NCI-H460 (cell line): ENCODE measurements at regions not wholly inside any gene's neighbourhood (a gene's known extent, or its start where the extent isn't known, plus 50 kb on each side); places are given as distances from the start of the nearest gene placed in this dataset.

Source experiments
- DNase-seq: peaks from one replicate; pipeline ENCODE4 v3.0.0-alpha.2; 2016; ENCODE audit warnings: low read depth; ENCODE audit errors: extremely low read depth
- small RNA-seq, 2 experiments: library from RNA; depleted of rRNA; stranded (forward); fragments of <200 nt; gene quantifications; one replicate each; pipeline ENCODE3, GENCODE V24; 2014

DNA sequence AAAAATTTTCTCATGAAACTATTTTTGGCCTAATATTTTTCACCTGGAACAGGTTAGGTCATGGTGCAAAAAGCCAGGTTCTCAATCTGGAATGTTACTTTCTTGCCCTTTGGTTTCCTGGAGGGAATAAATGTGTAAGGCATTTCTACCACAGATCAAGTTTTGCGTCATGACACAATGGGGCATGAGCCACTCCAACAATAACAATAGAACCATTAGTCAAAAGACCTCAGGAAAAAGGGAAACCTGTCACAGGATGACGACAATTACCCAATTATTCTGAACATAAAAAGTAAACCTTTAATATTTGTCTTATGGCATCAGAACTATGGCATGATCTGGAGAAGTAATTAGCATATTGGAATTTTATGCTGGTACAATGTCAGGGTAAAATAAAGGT is 88.2 kb upstream of the HNRNPA3 start:
- DNase-seq = no peak

DNA sequence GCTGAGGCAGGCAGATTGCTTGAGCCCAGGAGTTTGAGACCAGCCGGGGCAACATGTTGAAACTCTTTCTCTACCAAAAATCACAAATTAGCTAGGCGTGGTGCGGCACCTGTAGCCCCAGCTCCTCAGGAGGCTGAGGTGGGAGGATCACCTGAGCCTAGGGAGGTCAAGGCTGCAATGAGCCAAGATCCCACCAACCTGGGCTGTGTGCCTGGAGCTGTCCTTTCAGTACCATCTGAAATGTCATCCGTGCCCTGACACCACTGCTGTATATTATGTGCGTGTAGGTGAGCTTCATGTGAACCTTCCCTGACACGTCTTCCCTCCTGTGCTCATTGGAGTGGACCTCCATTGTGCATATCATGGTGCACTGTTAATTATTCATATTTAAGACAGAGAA is 84.8 kb upstream of the HNRNPA3 start:
- DNase-seq = no peak

DNA sequence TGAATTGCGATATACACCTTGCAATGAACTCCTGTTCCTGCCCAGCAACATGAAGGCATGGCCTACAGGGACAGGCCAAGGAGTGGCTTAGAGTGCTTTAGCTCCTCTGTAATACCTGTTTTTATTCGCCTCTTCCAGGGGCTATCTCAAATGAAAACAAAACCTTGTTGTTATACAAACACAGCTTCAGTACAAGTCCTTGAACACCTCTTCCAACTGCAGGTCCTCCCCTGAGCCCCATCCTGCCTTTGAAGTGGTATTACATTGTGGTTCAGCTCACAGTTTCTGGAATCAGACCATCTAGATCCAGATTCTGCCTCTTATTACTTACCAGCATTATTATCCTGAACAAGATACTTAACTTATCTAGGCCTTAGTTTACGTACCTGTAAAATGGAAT is 83.0 kb upstream of the HNRNPA3 start:
- no peak for DNase-seq

DNA sequence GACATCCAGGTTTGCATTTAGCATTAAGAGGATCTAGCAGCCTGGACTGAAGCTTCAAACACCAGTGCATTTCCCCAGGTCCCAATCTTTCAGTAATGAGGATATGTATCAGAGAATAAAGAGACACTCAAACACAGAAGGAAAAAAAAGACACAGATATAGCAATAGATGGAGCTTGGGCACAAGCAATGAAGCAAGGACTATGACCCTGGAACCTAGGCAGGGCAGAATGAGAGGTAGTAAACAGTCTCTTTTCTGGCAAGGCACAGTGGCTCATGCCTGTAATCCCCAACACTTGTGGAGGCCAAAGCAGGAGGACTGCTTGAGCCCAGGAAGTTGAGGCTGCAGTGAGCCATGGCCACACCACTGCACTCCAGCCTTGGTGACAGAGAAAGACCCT is 80.7 kb upstream of the HNRNPA3 start:
- DNase-seq = no peak

DNA sequence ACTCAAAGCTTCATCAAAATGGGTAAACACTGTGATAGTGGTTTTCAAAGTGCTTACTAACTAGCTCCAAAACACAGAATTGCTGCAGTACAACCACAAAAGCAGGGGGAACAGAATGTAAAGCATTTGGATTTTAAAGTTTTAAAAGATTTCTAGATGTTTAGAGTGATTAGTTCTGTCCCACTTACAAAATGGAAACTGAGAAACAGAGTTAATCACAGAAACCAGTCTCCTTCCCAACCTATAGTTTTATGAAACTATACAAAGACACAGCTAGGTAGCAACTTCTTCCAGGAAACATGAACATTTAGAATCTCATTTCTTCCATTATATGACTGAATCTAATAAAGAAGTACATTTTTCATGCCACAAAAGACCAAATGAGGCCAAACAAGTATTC is 73.8 kb upstream of the HNRNPA3 start:
- no peak for DNase-seq

DNA sequence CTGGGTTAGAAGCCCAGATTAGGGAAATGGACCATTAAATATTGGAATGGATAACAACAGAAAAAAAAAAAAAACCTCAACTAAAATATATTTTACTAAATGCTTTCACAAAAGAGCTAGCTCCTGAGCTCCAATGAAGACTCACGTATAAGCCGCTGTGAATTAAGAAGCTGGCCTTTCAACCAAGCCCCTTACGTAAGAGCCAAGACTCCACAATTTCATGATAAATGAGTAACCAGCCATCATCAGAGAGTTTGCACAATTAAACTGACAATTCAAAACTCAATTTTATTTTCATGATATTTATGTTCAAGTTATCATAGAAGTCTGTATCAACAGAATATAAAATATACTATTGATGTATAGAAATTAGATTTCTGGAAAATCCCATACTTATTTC is 70.7 kb upstream of the HNRNPA3 start:
- DNase-seq = no peak

DNA sequence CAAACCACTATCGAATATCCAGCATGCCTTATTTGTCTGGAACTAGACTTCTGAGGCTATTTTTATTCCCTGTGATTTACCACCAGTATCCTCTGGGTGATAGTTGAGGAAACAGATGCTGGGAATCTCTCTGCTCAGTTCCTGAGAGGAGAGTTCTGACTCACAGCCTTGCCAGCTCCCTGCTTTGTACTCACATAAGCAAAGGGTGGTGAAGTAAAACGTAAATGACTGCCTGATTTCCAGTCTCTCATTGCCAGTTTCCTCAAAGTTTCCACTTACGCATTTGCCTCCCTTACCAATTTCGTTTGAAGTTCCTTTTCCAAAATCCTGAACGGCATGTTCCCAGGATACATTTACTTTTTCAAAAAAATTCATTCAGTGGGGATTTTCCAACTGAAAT is 69.2 kb upstream of the HNRNPA3 start:
- DNase-seq = no peak

DNA sequence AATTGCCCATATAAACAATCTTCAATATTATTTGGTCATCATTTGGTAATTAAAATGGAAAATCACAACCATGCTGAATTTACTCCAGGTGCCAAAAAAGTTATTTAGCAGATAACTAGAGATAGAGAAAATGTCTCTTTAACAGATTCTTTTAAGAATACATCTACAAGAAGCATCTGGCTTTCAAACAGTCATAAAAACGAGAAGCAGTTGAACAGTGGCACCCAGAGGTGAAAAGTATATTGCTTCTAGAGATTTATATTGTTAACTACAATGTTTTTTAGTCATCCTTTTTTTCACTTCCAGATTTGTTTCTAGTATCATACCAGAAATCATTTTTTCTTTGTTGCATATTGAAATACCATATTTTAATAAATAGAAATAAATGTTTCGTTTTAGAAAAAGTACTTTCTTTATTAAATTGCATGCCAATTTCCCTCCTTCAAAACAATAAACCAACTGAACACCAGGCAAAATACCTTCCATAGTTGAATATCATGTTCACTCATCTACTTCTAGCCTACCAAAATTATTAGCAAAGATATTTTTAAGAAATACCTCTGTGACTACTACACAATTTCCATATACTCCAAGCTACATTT is 65.4 kb upstream of the HNRNPA3 start:
- peak; percentile 57 for DNase-seq

DNA sequence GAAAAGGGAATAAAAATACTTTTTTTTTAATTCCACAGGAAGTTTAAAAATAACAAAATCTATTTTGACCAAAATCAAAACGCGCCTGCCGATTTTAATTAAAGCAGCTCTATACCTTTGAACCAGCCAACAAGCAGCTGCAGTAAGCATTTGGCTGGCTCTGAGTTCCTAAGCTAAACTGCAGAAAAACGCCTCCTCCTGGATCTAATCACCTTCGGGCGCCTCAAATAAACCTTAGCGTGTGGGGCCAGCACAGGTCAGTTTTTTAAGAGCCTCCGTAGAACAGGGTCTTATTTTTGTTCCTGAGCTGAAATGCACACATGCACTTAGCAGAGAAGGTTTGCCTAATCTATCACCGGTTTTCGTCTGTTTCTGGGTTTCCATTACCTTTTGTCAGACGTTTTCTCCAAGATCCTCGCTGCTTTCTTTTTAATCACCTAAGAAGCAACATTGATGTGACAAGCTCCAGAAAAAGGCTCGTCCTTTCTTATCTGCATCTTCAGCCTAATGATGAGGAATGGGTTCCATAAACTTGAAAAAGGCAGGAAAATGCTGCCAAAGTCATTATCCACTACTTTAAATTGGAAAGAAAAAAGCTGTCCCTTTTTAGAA is 64.7 kb upstream of the HNRNPA3 start:
- no peak for DNase-seq

DNA sequence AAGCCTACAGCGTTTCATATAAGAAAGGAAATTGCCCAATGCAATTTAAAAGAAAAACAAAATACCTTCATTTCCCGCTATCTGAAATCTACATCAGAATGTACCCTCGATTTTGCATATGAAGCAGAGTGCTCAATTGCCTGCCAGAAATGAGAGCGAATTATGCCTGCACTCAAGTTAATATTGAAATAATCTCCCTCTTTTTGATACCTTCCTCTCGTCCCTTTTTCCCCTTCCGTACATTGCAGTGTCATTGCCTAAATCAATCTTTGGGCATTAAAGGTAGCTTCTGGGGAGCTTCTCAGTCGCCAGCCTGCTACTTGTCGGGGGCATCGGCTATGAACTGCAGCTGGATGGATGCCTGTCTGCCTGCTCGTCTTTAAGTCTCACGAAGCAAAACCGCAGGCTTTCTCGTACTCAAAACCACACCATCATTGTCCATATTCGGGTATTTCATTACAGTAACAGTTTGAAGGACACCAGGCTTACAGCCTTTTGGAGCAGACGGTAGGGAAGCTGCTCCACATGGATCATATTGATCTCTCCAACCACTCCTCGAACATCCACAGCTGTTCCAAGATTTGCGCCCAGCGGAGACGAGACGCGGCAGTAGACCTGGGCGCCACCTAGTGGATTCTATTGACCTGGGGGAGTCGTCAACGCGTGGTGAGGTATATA is 64.0 kb upstream of the HNRNPA3 start:
- peak; percentile 81 for DNase-seq

DNA sequence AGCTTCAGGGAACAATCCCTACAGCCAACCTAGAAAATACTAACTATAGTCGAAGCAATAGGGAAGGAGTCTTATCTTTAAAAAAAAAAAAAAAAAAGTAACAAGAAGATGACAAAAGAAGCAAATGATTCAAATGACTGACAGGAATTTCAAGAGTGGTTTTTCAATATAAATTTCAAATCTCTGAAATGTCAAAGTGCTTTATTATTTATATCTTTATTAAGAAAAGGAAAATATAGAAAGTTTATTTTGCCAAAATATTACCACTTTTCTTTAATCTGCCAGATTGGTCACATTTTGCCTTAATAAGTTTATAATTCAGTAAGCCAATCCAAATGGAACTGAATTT is 63.5 kb upstream of the HNRNPA3 start:
- no peak for DNase-seq

DNA sequence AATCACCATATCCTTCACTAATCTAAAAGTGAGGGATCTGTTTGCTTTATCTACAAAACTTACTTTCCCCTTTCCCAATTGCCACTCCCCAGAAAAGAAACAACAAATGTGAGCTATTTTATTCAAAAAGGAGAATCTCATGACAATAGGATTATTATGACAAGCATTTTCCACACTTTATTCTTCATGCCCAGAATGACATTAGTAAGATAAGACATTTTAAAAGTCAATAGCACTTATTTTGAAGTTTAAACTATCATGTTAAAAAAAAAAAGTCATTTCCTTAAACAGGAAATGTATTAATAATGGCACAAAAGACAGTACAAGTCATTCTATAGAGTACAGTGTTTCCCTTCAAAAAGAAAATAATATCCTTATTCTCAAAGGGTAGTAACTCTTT is 58.8 kb upstream of the HNRNPA3 start:
- DNase-seq = no peak

DNA sequence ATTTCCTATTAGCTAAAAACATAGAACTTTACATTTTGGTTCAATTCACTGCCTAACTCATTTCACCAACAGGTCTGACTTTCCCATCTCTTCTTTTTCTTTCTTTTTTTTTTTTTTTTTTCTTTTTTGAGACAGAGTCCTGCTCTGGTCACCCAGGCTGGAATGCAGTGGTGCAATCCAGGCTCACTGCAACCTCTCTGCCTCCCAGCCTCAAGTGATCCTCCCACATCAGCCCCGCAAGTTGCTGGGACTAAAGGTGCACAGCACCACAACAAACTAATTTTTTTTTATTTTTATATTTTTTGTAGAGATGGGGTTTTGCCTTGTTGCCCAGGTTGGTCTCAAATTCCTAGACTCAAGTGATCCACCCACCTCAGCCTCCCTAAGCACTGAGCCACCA is 57.8 kb upstream of the HNRNPA3 start:
- DNase-seq = no peak

DNA sequence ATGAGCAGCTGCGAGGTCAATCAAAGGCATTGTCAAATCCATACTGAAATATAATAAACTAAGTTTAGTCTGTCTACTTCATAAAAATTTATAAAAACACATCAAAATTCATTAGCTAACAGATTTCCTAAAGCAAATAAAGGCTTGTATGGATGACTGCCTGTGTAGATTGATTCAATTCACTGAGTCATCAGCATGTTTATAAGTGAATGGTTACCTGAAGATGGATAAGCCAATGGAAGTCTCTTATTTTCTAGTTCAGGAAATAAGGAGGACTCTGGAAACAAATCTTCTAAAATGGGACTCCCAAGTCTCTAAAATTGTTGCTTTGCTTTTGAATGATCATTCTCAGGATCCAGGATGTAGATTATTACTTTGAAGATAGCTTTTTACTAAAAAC is 57.0 kb upstream of the HNRNPA3 start:
- DNase-seq = no peak

DNA sequence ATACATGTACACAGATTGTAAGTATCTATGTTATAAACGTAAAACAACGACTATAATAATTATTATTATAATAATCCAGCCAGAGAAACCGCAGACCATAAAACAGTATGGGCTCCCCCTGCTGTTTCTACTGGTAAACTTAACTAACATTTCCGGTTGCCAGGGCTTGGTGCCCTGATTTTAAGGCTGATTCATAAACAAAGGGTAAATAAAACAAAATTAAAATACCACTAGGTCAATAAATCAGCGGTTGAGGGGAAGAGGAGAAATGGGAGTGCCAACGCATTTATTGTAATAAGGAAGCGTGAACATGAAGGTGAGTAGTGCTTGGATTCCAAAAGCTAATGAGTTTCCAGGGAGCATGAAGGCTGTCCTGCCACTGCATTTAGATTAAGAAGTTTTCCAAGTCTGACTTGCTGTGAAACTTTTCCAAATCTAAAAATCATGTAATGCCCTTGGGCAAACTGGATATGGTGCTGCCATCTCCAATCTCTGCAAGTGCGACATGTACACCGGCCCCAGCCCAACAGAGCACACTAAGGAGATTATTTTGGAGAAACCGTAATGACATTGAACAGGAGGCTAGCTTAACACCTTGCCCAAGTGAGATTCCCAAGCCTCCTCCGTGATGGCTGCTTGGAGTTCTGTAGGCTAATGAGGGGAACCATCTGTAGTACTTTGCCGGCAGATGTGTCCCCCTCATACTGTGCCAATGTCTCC is 50.7 kb upstream of the HNRNPA3 start:
- peak; percentile 27 for DNase-seq

Small RNAs in the stretch of these regions (small RNA-seq; reads per million reads assigned to genes)
- gene RNA5SP112 = 0 reads per million in 2 experiments
- gene RNU6-187P = 0 reads per million in 2 experiments
- 0 reads per million in 2 experiments for gene RNU6ATAC14P
